ENCODE measurements at regions not wholly inside any gene's neighbourhood (a gene's known extent, or its start where the extent isn't known, plus 50 kb on each side); places are given as distances from the start of the nearest gene placed in this dataset.
"Not testable (repeated sequence)": the region's sequence is repeated elsewhere in the genome, so short reads cannot be mapped to it uniquely, and the experiment has no call there.

DNA sequence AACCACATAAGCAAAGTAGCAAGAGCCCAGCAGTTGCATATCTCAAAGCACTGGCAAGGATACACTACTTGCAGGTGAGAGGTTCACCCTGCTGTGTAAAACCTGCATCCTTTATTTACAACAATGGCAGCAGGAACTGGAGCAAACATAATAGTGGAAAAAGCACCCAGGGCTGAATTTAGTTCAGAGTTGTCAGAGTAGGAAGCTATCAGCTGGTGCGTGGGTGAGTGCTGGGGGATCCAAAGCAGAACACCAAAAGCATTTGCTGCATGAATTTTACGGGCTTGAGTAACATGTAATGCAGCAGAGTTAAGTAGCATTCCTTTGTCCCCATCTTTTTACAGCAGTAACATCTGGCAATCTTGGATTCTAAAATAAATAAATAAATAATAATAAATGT, 73.5 kb upstream of the SRD5A2 start:
- ATAC-seq, result no peak
- H3K27me3 ChIP-seq (ENCODE audit: low read depth), result no peaks in the 10 kb centered on the region
- no peaks in the 10 kb centered on the region for H3K9me3 ChIP-seq
- no peaks in the 10 kb centered on the region for H3K4me1 ChIP-seq
- no peak overlapping the region for H3K27ac ChIP-seq
- intact Hi-C loops (cut with DNase I), result no loop called here
- no peaks in the 10 kb centered on the region for H3K36me3 ChIP-seq
- no peak overlapping the region for H3K4me3 ChIP-seq
- DNase-seq, result no peak
- TF ChIP-seq, protein P1, sequence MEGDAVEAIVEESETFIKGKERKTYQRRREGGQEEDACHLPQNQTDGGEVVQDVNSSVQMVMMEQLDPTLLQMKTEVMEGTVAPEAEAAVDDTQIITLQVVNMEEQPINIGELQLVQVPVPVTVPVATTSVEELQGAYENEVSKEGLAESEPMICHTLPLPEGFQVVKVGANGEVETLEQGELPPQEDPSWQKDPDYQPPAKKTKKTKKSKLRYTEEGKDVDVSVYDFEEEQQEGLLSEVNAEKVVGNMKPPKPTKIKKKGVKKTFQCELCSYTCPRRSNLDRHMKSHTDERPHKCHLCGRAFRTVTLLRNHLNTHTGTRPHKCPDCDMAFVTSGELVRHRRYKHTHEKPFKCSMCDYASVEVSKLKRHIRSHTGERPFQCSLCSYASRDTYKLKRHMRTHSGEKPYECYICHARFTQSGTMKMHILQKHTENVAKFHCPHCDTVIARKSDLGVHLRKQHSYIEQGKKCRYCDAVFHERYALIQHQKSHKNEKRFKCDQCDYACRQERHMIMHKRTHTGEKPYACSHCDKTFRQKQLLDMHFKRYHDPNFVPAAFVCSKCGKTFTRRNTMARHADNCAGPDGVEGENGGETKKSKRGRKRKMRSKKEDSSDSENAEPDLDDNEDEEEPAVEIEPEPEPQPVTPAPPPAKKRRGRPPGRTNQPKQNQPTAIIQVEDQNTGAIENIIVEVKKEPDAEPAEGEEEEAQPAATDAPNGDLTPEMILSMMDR (IDR thresholded peaks at IDR 0.05), result no peak

DNA sequence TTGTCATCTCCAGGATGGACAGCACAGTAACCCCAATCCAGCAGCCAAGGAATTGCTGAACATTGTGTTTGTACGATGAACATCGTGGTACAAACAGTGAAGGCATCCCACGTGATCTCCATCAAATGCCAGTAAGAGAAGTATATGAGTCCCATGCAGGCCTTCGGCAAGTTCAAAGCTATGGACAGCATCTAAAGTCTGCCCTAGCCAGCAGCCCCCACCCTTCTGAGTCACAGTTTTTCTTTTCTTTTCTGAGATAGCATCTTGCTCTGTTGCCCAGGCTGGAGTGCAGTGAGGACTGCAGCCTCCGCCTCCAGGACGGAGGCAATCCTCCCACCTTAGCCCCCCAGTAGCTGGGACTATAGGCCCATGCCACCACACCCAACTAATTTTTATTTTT, 71.0 kb upstream of the SRD5A2 start:
- no peaks in the 10 kb centered on the region for H3K36me3 ChIP-seq
- TF ChIP-seq, protein P1 (IDR thresholded peaks at IDR 0.05), result no peak
- no peaks in the 10 kb centered on the region for H3K4me1 ChIP-seq
- H3K27me3 ChIP-seq (ENCODE audit: low read depth), result no peaks in the 10 kb centered on the region
- DNase-seq (no peak), ATAC-seq (no peak)
- H3K9me3 ChIP-seq, result no peaks in the 10 kb centered on the region
- no peak overlapping the region for H3K27ac ChIP-seq
- intact Hi-C loops (cut with DNase I), result no loop called here
- H3K4me3 ChIP-seq, result no peak overlapping the region

DNA sequence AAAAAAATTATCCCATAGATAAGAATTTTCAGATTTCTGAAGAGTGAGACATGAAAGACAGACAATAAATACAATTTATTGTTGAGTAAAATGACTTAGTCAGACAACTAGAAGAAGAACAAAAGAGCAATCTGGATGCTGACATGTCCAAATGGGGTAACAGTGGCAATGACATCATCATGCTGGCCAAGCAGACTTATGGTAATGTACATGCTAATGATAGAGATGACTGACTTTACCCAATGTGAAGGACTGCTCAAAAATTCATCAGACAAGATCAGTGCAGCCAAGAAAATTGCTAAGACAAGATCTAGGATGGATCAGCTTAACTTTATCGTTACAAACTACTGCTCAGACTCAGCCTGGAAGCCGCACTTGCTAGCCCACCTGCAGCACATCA, 70.5 kb upstream of the SRD5A2 start:
- no peaks in the 10 kb centered on the region for H3K4me1 ChIP-seq
- no peak for DNase-seq
- H3K4me3 ChIP-seq, result no peak overlapping the region
- H3K36me3 ChIP-seq, result no peaks in the 10 kb centered on the region
- intact Hi-C loops (cut with DNase I), result no loop called here
- TF ChIP-seq, protein P1 (IDR thresholded peaks at IDR 0.05), result no peak
- no peak for ATAC-seq
- H3K27ac ChIP-seq, result no peak overlapping the region
- no peaks in the 10 kb centered on the region for H3K9me3 ChIP-seq
- no peaks in the 10 kb centered on the region for H3K27me3 ChIP-seq (ENCODE audit: low read depth)

DNA sequence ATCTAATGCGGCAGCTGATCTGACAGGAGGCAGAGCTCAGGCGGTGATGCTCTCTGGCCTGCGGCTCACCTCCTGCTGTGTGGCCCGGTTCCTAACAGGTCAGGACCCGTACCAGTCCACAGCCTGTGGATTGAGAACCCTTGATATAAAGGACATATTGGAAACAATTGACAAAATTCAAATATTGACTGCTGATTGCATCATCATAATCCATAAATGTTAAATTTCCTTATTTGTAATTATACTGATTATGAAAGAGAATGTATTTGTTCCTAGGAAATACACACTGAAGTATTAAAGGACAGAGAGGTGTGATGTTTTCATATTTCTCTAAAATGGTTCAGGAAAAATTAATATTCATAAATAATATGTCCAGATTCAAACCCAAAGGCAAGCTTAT, 63.8 kb upstream of the SRD5A2 start:
- Histone ChIP-seq H3K36me3 (no peaks in the 10 kb centered on the region), H3K9me3 (no peaks in the 10 kb centered on the region), H3K27ac (no peak overlapping the region), H3K4me1 (no peaks in the 10 kb centered on the region), H3K27me3 (ENCODE audit: low read depth) (no peaks in the 10 kb centered on the region), H3K4me3 (no peak overlapping the region)
- TF ChIP-seq, protein P1 (IDR thresholded peaks at IDR 0.05), result no peak
- intact Hi-C loops (cut with DNase I), result no loop called here
- DNase-seq (no peak), ATAC-seq (no peak)

DNA sequence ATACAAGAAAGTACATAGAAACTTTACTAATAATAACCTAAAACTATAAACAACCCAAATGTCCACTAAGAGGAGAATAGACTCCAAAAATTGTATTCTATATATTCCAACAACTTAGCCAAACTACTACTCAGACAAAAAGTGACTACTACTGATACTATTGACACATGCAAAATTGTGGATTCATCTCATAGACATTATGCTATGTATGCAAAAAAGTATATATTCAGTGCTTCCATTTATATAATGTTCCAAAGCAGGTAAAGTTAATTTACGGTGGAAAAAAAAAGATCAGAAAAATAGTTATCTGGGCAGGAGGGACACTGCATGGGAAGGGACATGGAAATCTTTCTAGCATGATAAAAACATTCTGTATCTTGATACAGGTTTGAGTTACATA, 62.0 kb upstream of the SRD5A2 start:
- ATAC-seq, result no peak
- TF ChIP-seq, protein P1 (IDR thresholded peaks at IDR 0.05), result no peak
- Histone ChIP-seq H3K4me1 (no peaks in the 10 kb centered on the region), H3K4me3 (no peak overlapping the region), H3K27ac (no peak overlapping the region), H3K36me3 (no peaks in the 10 kb centered on the region), H3K27me3 (ENCODE audit: low read depth) (no peaks in the 10 kb centered on the region), H3K9me3 (no peaks in the 10 kb centered on the region)
- intact Hi-C loops (cut with DNase I), result no loop called here
- DNase-seq, result no peak

DNA sequence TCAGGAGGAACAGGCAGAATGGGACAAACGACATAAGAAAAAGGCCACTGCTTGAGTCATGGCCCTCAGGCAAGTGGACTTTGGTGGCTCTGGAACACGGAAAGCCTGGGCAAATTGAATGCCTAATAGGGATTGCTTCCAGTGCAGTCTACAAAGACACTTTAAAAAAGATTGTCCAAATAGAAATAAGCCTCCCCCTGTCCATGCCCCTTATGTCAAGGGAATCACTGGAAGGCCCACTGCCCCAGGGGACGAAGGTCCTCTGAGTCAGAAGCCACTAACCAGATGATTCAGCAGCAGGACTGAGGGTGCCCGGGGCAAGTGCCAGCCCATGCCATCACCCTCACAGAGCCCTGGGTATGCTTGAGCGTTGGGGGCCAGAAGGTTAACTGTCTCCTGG, 51.5 kb upstream of the SRD5A2 start:
- DNase-seq; H3K9me3 ChIP-seq; H3K36me3 ChIP-seq; H3K4me3 ChIP-seq; ATAC-seq; intact Hi-C loops (cut with DNase I); H3K27ac ChIP-seq; H3K27me3 ChIP-seq (ENCODE audit: low read depth); H3K4me1 ChIP-seq: not testable (repeated sequence)

Measured in lower lobe of right lung (tissue), 2 donors.